ENCODE measurements at regions not wholly inside any gene's neighbourhood (a gene's known extent, or its start where the extent isn't known, plus 50 kb on each side); places are given as distances from the start of the nearest gene placed in this dataset.

DNA sequence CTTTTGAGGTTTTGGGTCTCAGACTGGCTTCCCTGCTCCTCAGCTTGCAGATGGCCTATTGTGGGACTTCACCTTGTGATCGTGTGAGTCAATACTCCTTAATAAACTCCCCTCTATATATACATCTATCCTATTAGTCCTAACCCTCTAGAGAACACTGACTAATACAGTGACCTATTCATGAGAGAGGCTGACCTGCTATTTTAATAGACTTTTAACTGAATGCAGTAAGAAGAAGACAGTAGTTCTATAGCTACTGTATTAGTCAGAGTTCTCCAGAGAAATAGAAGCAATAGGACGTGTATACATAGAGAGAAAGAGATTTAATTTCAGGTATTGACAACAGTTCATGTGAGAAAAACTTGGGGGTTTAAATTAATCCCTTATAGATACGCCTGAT lies 53.3 kb upstream of the SMLR1 start:
- TF ChIP-seq, protein P1, sequence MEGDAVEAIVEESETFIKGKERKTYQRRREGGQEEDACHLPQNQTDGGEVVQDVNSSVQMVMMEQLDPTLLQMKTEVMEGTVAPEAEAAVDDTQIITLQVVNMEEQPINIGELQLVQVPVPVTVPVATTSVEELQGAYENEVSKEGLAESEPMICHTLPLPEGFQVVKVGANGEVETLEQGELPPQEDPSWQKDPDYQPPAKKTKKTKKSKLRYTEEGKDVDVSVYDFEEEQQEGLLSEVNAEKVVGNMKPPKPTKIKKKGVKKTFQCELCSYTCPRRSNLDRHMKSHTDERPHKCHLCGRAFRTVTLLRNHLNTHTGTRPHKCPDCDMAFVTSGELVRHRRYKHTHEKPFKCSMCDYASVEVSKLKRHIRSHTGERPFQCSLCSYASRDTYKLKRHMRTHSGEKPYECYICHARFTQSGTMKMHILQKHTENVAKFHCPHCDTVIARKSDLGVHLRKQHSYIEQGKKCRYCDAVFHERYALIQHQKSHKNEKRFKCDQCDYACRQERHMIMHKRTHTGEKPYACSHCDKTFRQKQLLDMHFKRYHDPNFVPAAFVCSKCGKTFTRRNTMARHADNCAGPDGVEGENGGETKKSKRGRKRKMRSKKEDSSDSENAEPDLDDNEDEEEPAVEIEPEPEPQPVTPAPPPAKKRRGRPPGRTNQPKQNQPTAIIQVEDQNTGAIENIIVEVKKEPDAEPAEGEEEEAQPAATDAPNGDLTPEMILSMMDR (conservative IDR thresholded peaks at IDR 0.05) = no peak
- no peak for TF ChIP-seq ZFX (IDR thresholded peaks at IDR 0.05)

Measured in C4-2B (cell line).